HG03457 (cell line): ENCODE measurements at regions not wholly inside any gene's neighbourhood (a gene's known extent, or its start where the extent isn't known, plus 50 kb on each side); places are given as distances from the start of the nearest gene placed in this dataset.

Experiments used
- ATAC-seq: cut with Tn5 transposase; IDR thresholded peaks from one replicate; pipeline ENCODE4 v1.9.1; 2021; ENCODE audit warnings: moderate number of reproducible peaks; ENCODE audit not compliant: unreplicated experiment

DNA sequence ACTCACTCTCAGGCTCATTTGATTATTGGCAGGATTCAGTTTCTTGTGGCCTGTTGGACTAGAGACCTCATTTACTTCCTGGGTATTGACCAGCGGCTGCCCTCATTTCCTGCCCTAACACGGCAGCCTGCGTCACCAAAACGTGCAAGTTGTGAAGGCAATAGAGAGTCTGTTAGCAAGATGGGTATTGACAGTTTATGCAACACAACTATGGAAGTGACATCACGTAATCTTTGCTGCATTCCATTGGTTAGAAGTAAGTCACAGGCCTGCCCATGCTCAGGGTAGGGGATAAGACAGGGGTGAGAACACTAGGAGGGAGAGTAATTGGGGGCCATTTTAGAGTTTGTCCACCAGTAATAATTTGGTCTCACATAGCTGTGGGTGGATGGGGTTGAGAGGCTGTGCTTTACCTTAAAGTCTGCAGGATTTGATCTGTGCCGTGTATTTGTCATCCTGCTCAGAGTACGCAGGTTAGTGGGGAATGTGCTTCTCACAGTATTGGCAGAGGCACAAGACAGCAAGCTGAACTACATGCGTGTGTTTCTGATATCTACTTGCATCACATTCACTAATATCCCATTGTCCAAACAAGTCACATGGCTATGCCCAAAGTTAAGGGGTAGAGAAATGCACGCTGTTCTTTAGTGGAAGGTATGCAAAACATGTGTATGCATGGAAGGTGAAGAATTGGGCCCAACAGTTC is 83.3 kb downstream of the EDEM1 start:
- ATAC-seq, result no peak

DNA sequence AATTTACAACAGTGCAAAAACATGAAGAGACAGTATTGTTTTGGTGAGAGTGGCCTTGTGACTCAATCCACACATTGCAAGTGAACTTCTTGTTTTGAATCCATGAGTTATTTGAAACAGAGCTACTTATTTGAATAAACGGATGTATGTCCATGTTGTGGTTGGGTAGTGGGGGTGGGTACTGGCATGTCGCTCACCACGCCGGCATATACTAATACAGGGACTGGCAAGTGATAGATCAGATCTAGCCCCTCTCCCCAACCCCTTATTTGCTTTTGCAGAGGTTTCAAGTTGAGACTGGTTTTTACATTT is 83.8 kb downstream of the EDEM1 start:
- ATAC-seq, result no peak

DNA sequence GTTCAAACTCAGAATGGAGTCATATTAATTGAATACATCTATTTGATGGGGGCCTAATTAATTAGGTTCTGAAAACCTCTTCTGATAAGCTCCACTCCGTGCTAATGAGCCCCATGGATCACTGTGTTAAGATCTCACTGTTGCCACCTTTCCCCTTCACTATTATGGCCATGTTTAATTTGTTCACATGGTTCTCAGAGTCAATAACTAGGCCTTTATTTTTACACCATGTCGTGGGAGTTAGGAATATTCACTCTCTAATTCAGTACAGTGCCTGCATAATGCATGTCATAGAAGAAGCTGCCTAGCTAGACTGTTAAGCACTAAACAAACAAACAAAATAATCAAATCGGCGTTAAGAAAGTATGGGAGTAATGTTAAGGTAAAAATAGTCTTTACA is 84.9 kb downstream of the EDEM1 start:
- ATAC-seq, result no peak

DNA sequence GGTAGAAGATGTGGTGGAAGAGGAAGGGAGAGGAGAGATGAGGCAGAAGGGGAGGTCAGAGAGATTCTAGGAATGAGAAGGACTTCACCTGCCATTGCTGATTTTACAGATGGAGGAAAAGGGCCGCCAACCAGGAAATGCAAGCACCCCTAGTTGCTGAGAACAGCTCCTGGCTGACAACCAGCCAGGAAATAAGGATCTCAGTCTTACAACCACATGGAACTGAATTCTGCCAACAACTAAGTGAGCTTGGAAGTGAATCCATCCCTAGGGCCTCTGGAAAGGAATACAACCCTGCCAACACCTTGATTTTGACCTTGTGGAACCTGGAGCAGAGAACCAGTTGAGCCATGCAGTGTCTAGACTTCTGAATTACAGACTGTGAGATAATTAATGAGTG is 86.6 kb downstream of the EDEM1 start:
- no peak for ATAC-seq

DNA sequence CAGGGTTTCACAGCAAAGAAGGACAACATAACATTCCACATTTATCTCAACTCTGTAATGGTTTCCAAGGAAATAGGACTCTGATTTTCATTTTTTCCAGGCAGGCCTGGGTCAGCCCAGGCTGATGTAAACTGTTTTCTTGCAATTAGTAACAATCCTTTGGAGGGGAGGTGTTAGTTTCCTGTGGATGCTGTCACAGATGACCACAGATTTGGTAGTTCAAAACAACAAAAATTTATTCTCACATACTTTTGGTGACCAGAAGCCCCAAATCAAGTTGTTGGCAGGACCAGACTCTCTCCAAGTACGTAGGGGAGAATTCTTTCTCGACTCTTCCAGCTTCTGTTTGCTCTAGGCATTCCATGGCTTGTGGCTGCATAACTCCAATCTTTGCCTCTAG is 88.0 kb downstream of the EDEM1 start:
- ATAC-seq, result no peak

DNA sequence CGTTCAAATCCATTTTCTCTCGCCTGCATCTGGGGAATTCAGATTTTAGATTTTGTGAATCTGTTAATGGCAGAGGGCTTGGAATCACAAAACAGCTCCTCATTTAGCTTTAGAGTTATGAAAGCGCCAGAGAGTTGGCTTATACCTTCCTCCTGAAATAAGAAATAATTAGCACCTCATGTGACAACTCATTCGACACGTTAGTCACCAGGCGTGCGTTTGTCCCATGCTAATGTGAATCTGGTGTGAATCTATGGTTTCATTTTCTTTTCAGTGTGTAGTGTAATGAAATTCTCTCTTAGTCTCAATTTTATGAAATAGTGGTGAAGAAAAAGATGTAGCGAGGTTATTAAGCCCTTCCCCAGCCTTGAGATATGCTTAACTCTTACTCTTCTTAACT is 89.4 kb downstream of the EDEM1 start:
- no peak for ATAC-seq

DNA sequence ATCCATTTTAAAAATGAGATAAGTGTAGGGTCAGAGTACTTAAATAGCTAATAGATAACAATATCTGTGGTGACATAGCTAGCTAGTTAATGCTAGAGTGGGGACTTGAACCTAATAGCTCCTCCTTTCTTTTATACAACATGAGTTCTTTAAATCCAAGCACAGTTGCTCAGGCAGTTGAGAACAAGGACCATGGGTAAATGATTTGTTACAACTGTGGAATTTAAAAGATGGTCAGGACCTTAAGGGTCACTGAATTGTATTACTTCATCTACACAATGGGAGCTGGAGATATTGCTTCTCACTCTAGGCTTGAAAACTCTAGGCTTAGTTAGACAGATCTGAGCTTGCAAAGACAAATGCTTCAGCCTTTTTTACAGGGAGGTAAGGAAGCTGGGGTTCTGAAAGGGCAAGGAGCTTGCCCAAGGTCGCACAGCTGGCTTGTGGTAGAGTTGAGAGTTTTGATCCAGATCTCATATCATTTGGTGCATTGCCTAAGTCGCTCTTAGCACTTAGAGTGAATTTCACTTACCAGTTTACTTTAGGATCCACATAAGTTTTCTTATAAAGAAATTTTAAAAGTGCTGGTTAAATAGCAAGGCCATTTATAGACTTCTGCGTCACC is 90.2 kb downstream of the EDEM1 start:
- no peak for ATAC-seq

DNA sequence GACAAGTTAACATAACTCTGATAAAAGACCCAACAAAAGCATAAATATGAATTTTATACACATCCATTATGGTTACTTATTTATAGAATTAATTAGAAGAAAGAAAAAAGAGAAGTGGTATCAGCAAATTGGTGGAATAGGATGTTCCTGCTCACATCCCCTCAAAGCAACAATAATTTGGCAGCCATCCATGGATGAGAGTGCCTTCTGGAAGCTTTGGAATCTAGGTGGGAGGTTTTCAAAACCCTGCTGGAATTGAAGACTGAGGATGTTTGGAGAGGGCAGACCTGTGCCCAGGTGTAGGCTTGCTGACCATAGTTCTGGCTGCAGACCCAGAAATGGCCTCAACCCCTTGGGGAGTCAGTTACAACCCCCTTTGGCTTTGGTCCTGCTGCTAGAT is 91.2 kb downstream of the EDEM1 start:
- ATAC-seq, result no peak

DNA sequence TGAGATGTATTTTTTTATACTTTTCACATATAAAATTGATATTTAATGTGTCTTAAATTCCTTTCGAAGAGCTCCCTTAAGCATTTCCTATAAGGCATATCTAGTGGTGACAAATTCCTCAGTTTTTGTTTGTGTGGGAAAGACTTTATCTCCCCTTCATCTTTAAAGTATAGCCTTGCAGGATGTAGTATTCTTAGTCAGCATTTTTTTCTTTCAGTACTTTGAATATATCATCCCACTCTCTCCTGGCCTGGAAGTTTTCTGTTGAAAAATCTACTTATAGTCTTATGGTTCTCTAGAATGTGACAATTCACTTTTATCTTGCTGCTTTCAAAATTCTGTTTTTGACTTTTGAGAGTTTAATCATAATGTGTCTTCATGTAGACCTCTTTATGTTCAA is 95.2 kb downstream of the EDEM1 start:
- ATAC-seq, result no peak

DNA sequence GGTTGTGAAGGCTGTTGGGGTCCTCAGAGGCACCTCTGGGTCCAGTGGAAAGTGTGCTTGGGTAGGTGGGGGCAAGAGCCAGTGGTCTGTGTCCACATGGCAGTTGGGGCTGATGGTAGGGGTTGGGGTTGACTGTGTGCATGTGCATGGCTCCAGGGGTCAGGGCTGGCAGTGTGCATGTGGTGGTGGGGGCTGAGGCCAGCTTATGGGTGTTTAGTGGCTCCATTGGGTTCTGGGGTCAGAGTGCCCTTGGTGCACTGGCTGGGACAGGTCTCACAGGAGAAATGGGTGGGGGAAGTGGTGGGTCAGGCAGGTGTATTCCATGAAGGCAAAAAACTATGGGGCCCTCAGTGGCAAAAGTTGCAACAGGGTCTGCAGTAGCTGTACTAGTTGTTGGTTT is 97.9 kb downstream of the EDEM1 start:
- ATAC-seq, result no peak

DNA sequence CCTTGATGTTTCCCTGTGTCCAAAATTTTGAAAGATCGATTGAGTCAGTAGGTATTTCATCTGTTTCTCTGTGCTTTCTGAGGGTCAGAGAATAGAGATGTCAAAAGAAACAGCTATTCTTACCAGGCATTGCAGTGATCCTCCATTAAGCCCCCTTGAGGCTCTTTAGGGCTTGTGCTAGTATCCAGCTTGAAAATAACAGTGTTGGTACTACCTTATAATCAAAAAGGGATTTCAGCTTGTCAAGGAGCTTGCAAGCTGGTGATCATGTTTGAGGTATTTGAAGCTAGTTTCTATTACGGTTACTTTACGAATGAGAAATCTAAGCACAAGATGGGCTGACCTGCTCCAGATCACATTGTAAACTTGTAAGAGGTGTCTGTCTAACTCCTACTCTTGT is 103.4 kb downstream of the EDEM1 start:
- ATAC-seq, result no peak

DNA sequence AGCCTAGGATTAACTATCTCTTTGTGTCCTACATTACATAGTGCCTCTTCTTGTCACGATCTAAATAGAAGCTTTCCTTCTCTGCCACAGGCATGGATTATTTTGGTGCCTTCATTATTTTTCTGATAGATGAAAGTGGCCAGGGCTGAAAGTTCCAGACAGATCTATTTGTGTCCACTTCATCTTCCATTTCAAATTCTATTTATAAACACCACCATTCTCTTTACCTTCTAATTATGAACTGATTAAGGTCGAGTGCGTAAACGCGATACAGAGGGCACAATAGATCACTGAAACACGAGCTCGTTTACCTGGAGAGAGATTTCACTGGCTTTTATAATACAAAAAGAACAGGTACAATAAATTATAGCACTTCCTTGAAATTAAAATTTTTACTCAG is 105.0 kb downstream of the EDEM1 start:
- ATAC-seq, result no peak

DNA sequence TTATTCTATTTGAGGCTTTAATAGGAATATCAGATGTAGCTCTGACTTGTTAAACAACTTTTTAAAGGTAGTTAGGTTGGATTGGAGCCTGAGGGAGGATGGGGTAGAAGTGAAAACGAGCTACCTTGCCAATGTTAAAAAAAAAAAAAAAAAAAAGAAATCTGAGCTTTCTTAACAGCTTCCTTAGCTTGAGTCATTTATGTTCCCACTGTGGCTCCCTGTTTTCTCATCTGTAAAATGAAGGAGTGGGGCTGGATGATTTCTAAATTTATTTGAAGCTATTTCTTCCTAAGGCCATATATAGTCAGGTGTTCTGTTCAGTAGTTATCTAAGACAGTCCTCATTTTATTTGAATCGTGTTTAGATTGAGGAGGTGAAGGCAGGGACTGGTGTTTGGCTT is 105.7 kb downstream of the EDEM1 start:
- no peak for ATAC-seq

DNA sequence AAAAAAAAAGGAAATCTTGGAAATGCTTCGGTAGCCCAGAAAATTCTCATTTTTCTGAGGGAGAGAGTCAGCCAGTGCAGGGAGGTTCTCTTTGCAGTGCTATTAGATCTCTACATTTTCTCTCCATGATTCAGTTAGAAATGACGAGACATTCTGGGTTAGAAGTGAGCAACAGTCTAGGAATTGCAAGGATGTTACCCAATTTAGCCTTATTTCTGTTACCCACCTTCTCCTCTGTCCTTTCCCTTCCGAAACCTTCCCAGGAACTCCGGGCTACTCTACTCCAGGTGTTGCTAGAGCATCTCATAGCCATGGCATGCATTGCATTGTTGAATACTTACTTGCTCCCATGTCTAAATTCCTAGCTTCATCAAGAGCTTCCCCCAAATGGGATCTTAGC is 106.8 kb downstream of the EDEM1 start:
- no peak for ATAC-seq

DNA sequence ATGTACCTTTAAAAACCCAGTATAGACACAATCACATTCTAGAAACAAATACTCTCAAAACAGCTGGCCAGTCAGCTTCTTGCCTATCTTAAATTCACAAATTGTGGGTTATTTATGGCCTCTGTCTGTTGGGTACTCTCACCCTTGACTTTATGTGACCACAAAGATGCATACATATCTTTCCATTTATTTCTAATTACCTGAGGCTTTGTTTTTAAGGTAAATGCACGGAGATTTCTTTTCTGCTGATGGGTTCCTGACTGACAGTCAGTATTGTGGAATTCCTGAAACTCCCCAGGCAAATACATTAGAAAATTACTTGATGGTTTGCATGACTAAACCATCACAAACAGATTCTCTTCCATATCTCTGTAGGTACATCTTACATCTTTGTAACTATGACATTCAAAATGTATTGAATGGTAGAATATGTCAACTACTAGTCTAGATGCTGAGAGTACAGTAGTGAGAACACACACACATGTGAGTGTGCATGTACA is 107.7 kb downstream of the EDEM1 start:
- no peak for ATAC-seq

DNA sequence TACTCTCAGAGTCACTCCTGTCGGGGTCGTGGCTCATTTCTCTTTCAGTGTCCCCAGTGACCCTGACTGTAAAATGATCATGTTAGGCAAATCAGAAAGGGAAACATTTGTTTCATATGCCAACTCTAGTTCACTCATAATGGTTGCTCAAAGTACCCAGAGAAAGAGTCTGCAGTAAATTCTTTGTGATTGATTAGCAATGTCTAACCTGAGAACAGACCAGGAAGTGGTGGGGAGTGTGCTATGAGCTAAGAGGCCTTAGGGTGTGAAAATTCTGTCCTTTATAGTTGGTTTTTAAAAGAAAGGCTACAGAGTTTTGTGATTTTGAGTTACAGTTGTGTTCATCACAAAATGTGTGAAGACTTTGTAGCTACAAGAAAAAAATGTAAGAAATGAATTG is 108.9 kb downstream of the EDEM1 start:
- ATAC-seq, result no peak

DNA sequence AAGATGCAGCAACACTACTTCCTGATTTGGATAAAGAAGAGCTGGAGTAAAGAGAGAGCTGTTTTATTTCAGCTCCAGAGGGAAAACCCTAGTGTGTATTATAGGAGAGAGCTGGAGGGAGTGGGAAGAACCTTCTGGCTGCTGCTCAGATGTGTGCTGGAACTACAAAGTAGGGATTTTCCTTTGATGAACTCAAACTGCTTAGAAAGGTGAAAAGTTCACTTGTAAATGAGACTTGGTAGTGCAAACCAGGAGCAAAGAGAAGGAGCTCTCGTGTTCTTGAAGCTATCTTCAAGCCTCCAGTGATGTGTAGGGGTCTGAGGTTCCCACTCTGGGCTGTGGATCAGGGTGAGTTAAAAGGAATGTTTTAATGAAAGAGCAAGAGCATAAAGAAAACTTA is 110.4 kb downstream of the EDEM1 start:
- ATAC-seq, result peak; percentile 5

DNA sequence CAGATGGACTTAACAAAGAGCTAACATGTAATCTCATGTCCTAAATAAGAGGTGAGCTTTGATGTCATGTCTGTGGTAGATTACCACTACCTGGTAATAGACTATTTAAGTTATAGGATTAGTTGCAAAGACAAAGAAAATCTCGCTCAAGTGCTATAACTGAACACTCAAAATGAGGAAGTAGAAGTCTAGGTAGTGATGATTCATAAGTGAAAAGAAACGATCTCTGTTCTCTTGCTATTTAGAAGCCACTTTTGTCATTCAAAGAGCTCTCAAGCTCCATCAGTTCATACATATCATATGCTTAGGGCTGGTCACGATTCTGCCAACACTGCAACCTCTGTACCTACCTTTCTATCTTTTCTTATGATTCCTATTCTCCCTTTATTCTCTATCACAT is 110.9 kb downstream of the EDEM1 start:
- peak; percentile 97 for ATAC-seq

DNA sequence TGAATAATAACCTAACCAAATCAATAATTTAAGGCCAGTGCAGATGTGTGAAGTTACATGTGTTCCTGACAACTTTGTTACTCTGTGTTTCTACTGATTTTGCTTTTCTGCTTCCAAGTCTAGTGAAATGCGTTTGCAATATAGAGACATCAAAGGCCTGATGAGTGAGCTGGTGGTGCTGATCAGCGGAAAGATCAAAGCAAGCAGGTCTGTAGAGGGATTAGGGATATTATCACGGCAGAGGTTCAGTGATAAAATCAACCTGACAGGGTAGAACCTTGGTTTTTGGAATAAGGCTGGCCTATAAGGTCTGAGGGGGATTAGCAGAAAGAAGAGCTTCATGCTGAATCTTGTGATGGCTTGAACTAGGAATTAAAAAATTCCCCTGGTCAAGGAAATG is 111.7 kb downstream of the EDEM1 start:
- ATAC-seq, result no peak

DNA sequence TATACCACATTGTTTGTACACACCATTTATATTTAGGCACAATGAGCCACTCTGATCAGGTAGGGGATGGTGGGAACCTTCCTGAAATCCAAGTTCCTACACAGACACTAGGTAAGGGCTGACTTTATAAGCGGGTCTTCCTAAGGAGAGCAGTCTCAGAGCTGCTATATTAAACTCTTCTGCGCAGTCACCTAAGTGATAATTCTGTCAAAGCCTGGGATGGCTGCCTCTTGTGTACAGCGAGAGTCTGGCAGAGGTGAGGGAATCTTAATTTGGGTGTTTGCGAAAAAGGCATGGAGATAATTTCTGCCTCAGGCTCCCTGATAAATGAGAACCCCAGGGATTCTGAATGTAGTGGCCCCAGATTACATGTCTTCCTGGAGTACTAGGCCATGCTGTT is 113.1 kb downstream of the EDEM1 start:
- no peak for ATAC-seq

DNA sequence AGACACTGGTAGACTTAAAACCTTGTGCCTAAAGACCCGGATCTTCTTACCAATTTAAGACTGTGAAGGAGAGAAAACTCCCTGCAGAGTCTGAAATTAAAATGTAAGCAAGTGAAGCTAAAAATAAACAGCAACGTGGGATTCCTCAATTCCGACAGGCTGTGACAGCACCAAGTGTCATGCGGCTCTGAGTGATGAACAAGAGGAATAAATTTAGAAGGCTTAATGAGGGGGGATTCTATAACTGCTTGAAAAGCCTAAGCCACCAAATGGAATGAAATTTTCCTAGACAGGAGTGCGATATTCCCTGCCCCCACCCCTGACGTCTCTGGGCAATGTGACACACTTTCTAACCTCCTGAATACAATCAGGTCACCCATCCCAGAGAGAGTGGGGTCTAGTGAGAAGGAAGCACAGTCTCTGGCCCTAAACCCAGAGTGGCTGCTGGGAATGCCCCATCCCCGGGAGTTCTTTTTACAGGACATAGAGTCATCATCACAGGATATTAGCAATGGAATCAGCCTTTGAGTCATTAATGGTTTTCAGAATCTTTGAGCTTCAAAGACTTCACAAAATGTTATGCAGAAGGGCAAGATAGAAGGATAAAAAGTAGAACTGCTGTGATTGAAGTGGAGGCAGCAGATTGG is 114.3 kb downstream of the EDEM1 start:
- no peak for ATAC-seq

DNA sequence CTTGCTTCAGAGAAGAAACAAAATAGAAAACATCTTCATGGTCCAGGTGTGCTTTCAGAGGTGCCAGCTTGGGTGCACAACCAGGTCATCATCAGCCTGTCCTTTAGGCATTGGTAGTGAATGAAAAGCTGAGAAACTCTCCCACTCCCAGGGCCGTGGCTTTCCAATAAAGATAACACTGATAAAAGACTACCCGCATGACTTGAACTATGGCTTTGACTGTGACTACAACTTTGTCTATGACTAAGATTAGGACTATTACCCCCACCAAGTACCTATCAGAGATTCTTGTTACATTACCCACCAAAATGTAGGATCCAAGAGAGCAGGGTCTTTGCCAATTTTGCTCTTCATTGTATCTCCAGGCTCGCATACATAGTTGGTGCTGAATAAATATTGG is 115.2 kb downstream of the EDEM1 start:
- no peak for ATAC-seq

DNA sequence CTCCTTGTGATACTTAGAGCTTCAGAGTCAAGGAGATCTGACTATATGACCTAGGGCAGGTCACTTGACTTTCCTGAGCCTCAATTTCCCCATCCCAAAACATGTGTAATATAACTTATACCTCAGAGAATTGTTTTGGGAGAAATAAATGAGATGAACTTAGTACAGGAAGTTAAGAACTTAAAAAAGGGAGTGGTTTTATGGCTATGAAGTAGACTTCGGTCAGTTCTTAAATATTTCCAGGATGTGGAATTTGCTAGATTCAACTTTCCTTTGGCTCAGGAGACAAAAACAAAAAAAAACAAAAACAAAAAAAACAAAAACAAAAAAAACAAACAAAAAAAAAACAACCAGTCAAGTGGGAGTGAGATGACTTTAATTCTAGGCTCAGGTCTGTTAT is 116.7 kb downstream of the EDEM1 start:
- no peak for ATAC-seq
